HG03039 (cell line): ENCODE measurements at regions not wholly inside any gene's neighbourhood (a gene's known extent, or its start where the extent isn't known, plus 50 kb on each side); places are given as distances from the start of the nearest gene placed in this dataset.
"Not testable (repeated sequence)": the region's sequence is repeated elsewhere in the genome, so short reads cannot be mapped to it uniquely, and the experiment has no call there.

Experiments used
- ATAC-seq: cut with Tn5 transposase; IDR thresholded peaks from one replicate; pipeline ENCODE4 v1.9.1; 2021; ENCODE audit warnings: mild to moderate bottlenecking, moderate library complexity; ENCODE audit not compliant: unreplicated experiment

DNA sequence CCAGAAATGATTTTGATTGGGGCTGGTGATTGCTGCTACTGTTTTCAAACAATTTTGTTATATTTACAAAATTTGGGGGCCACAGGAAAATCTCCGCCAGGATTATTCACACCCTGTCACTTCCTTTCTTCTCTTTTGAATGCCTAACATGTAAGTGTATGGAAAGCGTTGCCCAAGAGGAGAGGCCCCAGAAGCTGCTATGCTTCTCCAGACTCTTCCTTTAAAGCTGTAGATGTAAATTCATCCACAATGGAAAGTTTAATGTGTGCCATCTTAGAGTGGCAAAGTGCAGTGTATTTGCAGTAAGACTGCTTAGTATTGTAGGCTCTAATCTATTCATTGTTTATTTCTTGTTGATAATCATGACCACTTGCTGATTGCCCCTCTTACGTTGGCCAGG, 136.7 kb upstream of the LRIG3 start:
- no peak for ATAC-seq

DNA sequence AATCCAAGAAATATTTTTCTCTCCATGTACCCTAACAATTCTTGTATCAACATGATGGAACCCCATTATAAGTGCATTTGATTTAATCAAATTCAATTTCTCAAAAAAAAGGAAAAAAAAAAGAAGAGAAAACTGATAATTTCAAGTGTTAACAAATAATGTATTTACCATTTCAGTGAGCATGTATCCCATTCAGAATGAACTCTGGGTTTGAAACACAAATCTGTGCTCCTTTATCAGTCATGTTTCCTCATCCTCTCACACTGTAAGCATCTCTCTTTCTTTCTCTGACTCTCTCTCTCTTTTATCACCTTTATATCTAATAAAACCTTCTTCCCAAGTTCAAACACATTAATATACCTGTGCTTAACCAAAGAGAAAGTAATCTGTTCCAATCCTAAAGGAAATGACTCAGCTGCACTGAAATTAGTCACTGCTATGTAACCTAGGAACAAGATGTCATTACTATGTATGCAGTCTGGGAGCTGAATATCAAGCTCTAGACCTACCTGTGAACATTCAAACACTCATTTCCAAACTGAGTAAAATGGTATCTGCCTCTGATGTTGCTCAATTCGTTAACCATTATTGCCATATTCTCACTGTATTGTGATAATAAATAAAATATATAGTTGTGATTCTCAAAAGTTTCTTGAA, 135.0 kb upstream of the LRIG3 start:
- ATAC-seq: peak; percentile 59

DNA sequence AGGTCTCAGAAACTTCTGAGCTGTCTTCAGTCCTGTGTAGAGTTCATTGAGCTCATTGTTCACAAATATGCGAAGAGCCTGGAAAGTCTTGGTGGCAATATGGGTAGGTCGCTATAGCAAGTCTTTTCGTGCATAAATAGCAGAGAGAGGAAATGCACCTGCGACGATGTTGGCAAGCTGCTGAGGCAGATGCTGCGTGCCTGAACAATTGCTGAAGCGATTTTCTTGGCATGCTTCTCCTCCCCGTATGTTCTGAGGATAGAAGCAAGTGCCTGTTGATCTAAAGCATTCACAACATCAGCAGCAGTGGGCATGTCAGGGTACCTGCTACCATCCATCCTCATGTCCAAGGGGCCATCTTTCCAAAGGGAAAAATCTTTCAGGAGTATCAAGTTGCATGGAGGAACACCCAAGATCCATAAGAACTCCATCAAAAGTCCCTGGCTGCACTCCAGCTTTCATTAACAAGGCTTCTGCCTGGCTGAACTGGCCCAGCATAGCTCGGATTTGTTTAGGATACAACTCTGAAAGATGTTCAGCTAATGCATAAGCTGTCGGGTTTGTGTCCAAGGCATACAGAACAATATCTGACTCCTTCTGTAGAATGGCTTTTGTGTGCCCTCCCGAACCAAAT, 133.1 kb upstream of the LRIG3 start:
- not testable (repeated sequence) for ATAC-seq

DNA sequence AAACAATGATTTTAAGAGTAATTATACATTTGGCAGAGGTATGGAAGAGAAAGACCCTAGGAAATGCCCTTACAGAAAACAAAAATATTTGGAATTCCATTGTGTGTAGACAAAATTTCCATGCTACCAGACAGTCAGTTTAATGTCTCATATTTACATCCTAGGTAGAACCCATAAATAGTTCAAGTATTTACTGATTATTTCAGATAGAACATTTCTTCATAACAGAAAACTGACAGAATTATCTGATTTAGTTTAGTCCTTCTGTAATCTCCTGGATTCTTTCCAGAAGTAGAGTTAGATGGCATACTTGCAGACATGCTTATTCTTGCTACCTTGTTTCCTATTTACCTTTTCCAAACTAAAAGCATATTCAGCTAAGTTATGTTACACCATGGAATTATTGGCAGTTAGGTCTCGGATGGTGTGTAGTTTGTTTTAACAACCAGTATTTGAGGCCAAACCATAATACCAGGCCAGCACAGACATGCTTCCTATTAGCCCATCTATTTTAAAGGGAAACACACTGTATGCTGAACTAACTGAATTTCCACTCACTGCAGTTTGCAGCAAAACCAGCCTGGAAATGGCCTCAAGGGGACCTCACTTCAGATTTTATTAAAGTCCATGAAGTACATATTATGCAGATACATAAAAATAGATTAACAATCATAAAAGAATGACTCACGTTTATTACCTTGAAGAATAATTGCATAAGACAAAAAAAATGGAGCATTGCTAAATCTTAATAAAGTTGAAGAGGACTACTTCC, 126.6 kb upstream of the LRIG3 start:
- ATAC-seq: no peak

DNA sequence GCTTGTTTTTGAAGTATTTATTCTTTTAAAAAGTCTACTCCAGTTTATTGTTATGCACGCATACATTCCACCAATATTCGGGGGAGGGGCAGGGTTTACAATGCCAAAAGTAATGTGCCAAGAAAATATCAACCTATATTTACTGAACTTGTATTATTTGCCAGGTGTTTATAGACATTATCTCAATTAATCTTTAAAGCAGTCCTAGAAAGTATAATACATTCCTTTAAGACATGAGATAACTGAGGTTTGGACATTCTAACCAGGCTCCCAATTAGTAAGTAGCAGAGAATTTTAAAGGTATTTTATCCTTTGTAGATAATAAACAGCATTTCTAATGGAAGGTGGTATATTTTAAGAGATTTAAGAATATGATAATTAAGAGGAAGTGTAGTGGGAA, 124.5 kb upstream of the LRIG3 start:
- ATAC-seq: no peak

DNA sequence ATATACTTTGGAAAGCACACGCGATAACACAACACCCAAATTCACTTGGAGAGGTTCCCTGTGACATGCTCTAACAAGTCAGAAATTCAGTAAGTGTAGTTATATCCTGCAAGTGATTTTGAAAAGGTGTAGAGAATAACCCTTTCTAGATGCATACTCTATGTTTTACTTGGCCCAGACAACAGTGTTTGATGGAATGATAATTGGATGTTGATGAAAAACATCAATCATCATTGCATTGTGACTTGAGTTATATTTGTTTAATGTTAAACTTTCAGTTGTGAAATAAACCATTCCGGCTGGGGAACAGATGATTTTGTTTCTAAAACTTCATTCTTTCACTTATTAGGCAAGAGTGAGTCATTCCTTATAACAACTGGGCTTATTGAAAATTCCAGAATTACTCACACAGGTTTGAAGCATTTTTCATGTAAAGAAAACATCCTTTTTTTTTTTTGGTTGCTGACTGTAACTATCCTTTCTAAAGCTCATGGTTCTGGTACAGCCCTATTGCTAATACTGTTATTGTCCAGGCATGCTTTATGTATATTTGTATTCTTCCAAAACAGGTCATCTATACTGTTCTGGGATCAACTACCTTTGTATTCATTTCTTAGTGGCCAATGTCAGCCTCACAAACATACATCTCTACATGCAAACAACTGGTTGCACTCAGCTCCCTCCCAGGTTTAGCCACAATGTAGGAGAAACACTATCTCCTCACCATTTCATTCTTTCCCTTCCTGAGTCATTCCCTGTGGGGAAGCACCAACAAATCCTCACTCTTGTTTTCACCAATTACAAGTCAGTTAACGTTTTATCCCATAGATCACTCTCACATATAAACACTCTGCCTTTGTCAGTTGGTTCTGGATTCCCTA, 121.2 kb upstream of the LRIG3 start:
- no peak for ATAC-seq

DNA sequence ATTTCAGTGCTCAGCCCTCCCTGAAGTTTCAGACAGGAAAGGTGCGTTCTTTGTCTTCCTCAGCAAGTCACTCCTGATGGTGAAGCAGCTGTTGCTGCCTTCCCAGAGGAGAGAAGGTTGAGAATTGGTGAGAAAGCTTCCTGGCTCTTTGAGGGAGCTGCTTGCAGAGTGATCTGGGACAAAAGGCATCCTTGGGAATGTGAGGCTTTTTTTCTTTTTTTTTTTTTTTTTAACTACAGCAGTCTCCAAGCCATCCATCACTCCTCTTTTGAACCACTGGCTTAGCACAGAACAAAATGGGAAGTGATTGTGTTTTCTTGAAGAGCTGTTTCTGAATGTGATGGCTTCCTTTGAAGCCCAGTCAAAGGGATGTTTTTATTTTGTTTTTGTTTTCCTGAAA, 120.4 kb upstream of the LRIG3 start:
- ATAC-seq: no peak

DNA sequence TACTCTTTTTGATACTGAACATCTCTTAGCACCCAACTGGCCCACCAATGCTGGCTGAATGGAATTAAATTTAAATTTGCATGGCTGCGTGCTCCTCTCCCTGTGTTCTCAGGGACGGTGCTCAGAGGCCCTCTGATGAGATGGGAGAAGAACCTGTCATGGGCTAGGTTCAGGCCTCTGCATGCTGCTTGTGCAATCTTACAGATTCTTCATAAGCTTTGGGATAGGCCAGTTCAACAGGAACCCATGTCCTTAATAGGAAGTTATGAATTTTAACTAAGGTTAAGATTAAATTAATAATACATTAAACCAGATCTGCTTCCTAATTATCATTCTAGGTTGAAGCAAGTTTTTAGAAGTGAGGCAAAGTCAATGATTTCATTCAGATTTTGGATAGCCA, 119.7 kb upstream of the LRIG3 start:
- ATAC-seq: no peak

DNA sequence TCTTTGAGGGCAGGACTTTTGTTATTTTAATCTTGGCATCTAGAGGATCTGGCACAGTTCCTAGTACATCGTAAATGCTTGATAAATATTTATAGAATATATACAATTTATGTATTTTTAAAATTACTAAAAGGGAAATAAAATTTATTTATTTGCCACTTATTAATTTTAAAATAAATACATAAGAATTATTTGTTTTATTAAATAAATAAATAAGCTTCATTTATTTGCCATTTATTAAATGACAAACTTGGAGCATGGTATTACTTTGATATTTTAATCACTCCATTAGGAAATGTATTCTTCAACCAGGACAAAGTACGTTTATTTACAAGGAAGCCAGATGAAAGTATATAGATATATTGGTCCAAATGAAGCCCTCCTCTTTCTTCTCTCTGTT, 118.7 kb upstream of the LRIG3 start:
- no peak for ATAC-seq

DNA sequence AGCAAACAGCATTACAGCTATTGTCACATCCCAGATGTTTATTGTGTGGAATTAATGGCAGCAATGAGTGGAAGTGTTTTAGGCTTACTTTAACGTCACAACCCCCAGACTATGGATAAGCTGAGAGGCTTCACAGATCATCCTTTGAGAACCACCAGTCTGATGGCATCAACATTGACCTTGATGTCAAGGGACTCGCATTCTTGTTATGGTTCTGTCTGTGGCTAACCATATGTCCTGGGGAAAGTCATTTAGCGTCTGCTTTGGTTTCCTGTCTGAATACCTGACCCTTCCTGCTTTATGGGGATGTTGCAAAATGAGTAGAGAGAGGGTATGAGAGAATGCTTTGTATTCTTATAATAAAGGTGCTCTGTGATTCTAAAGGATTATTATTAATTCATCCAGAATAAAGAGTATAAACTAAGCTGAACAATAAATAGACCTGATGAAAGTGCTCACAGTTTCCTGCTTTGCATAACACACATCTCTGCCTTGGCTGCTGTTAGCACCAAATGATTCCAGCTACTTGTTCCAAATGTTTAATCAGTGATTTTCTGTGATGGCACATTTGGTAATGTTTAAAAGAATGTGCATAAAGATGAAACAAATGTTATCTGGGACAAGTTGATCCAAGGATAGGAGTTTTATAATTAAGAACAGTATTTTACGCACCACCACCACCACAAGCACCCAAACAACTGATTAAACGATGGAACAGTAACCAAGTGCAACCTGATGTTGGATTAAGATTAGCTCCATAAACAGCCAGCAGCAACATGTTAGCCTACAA, 116.9 kb upstream of the LRIG3 start:
- ATAC-seq: no peak

DNA sequence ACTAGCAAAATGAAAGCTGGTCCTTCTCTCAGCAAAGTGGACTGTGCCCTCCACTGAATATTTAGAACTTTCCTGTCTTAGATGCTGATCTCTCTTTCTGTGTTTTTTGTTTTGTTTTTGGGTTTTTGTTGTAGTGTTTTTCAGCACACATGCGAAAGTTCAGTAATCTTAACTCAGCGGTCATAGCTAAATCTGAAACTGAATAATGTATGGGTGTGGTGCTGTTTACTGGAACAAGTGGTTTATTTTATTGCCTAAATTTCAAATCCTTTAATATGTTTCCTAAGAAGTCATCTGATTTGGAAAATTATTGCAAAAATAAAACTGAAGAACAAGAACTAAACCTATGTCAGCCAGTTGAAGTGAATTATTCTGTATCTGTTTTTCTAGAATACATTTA, 116.0 kb upstream of the LRIG3 start:
- ATAC-seq: no peak

DNA sequence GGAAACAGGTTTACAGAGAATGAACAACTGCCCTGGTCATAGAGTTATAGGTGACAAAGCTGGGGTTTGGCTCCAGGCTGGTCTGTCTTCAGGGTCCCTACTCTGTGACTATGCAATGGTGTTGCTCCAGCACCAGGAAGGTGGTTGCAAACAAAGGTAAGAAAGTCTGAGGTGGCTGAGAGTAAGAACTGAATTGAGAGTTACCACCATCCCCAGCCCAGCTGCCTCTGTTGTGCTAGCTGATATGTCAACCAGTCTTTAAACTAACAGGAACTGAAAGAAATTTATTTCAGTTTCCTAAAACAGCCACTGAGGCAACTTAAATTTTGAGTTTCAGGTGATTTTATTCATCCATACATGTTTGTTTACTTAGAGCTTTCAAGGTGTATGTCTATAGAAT, 111.0 kb upstream of the LRIG3 start:
- no peak for ATAC-seq

DNA sequence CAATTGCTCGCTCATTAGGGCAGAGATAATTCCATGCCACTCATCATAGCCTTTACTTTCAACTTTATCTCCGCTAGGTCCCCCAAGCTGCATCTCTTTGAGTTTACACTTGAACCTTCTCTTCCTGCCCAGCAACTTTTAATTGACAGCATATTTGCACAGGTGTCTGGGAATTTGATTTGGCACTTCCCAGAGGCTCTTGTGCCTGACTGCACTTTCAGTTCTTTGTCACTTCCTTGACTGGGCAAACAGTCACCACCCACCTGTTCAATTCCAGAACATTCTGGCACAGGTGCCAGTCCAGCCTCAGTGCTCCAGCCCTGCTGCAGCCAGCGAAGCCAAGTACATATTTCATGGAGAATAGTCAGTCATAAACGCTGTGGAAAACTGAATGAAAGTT, 110.1 kb upstream of the LRIG3 start:
- ATAC-seq: no peak

DNA sequence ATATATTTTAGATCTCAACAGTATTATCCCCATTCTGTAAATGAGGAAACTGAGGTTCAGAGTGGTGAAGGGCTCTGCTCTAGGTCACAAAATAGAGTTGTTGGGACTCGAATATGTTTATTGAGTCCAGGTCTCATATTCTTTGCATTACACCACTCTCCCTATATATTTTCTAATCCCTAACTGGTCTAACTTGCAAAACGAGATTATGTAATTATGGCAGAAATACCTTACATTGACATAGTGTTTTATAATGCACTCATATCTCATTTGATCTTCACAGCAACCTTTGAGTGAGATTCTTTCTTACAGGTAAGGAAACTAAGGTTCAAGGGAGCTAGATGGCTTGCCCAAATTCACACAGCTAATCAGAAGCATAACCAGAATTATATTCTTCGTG, 106.9 kb upstream of the LRIG3 start:
- no peak for ATAC-seq

DNA sequence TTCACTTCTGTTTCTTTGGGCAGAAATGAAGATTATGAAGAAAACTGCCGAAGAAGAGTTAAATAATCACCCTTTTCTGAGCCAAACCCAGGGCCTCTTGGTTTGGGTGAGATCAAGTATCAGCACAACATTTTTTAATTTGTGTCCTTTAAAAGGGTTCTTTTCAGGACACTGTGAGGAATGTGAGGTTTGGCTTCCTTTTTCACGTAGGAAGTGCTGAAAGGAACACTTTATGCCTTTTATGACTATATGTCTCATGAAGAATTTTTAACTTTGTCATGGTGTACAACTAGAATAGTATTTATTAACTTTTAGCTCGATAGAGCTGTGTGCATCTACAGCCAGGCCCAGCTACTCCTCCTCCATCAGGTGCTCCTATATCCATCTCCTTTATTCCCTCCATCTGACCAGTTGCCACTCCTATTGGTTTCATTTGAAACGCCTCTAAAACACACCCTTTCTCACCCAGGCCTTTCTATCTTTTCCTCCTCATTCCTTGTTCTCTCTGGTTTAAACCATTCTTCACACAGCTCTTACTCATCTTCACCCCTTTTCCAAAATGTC, 103.6 kb upstream of the LRIG3 start:
- ATAC-seq: no peak

DNA sequence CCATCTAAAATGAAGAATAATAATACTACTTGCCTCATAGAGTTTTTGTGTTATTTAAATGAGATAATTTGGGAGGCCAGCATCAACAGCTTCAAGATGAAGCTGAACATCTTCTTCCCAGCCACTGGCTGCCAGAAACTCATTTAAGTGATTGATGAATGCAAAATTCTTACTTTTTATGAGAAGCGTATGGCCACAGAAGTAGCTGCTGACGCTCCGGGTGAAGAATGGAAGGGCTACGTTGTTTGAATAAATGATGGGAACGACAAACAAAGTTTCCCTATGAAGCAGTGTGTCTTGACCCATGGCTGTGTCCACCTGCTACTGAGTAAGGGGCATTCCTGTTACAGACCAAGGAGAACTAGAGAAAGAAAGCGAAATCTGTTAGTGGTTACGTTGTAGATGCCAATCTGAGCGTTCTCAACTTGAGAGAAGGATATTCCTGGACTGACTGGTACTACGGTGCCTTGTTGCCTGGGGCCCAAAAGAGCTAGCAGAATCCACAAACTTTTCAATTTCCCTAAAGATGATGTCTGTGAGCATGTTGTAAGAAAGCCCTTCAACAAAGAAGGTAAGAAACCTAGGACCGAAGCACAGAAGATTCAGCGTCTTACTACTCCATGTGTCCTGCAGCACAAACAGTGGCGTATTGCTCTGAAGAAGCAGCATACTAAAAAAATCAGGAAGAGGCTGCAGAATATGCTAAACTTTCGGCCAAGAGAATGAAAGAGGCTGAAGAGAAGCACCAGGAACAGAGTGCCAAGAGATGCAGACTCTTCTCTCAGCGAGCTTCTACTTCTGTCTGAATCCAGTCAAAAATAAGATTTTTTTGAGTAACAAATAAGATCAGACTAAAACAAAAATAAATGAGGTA, 100.0 kb upstream of the LRIG3 start:
- ATAC-seq: no peak

DNA sequence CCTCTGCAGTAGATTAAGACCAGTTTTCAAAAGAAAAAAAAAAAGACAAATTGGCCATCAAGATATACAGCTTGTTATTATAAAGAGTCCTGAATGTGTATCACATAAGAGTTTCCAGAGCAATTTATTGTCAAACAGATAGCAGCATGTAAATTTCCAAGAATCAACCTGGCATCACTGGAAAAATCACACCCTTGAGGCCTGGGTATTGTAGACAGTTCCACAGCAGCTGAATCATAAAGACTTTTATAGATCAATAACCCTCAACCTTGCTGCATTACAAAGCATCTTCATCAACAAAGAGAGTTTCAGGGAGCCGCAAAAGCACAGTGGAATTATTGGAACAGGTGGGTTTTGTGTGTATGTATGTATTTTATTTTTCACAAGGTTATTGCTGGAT, 94.6 kb upstream of the LRIG3 start:
- ATAC-seq: no peak

DNA sequence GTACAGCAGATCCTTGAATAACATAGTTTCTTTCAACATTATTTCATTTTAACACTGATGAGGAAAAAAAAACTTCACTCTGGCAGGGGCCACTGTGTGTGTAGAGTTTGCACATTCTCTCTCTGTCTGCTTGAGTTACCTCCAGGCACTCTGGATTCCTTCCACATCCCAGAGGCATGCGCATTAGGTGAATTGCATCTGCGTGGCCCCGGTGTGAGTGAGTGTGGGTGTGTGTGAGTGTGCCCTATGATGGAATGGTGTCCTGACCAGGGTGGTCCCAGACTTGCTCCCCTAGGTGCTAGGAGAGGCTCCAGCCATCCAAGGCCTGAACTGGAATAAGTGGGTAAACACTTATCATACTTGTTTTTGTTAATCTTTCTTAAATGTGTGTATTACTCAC, 90.6 kb upstream of the LRIG3 start:
- ATAC-seq: no peak

DNA sequence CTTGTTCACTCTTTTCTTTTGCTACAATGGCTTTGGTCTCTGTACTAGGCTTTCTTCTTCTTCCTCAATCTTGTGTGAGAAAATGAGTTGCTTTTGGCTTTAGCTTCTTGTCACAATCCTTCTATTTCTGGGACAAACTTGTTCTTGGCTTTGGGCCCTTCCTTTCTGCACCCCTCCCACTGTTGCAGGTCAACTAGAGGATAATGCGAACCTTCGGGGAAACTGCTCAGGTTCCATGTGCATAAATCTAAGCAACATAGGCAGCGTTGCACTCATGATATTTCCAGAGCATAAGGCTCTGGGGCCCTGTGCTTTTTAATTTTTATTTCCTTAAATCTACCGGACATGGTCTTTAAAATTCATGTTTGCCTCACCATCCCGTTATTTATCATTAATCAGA, 89.8 kb upstream of the LRIG3 start:
- no peak for ATAC-seq
